ENCODE measurements at regions not wholly inside any gene's neighbourhood (a gene's known extent, or its start where the extent isn't known, plus 50 kb on each side); places are given as distances from the start of the nearest gene placed in this dataset.

DNA sequence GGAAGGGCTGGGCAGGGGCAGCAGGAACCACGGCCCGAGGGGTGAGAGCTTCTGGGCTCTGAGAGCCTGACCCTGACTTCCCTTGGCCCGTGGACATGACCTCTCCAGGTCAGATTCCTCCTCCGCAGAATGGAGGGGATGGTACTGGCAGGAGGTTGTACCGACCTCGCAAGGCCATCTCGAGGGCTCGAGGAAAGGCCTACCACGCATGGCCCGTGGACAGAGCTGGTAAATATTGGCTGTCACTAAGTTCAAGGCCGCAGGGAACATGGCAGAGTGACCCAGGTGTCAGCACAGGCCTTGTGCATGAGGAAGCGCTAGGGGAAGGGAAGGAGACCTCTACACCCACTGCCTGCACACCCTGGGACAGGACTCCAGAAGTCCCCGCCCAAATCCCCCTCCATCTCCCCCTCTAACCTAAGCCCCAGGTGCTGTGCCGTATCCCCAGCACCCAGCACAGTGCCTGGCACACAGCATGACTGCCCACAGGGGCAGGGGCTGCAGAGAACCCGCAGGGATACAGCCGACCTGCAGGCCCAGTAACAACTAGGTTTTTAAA, 54.9 kb upstream of the PPP2R5C start:
- DNase-seq (ENCODE audit: low read depth) = no peak

DNA sequence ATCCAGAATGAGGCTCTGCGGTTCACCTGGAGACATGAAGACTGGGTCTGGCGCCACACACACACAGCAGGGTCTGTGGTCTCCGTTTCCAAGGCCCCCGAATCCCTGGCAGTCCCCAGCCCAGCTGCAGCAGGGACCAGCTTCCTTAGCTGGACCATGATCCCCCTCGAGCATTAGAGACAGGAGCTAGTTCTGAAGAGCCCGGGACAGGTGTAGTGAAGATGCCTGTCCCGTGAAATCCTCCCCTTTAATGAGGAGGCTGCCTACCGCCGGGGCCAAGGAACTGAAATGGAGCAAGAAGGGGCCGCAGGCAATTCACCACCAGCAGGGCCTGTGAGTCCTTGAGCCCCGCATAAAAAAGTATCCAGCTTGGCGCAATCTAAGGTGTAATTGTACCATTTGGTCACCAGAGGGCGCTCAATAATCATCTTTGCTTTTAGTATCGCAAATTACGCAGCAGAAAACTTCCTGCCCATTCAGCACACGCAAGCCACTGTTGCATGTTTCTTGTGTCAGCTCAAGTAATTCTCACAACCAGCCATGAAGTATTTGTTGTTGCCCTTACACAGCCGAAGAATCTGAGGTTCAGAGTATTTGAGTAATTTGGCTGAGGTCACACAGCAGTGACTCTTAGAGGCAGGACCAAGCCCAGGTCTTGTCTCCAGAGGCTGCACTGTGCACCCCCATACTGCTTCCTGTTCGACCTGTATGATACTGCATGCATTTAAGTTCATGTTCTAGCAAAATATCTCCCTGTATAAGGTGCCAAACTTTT, 54.3 kb upstream of the PPP2R5C start:
- DNase-seq (ENCODE audit: low read depth) = peak; percentile 87

DNA sequence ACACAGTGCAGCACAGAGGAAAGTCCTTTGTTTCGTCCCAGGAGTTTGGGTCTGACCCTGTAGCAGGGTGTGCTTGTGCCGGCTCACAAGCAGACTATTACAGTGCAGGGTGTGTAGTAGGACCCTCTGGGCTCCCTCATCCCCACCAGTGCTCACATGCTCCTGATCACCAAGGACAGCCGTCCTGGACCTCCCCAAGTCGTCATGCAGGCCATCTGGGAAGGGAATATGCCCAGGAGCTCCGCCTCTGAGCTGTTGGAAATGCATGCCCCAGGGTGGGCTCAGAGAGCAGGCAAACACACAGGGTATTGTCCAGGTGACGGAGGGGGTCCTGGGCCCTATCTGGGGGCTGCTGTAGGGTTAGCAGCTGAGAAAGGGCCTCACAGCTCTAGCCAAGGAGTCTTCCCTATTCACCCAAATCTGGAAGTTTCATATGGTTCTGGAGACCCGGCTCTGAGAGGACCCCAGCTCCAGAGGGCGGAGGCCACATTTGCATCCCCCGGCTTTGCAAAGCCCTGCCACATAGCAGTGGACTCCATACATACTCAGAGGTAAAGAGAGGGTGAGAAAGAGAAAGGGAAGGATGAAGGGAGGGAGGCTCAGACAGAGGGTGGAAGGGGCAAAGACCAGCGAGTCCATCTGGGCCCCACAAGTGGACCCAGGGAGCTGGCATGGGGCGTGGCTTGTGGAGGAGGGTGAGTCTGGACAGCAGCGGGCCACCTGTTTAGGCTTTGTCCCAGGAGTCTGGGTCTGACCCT, 53.5 kb upstream of the PPP2R5C start:
- DNase-seq (ENCODE audit: low read depth) = peak; percentile 14

DNA sequence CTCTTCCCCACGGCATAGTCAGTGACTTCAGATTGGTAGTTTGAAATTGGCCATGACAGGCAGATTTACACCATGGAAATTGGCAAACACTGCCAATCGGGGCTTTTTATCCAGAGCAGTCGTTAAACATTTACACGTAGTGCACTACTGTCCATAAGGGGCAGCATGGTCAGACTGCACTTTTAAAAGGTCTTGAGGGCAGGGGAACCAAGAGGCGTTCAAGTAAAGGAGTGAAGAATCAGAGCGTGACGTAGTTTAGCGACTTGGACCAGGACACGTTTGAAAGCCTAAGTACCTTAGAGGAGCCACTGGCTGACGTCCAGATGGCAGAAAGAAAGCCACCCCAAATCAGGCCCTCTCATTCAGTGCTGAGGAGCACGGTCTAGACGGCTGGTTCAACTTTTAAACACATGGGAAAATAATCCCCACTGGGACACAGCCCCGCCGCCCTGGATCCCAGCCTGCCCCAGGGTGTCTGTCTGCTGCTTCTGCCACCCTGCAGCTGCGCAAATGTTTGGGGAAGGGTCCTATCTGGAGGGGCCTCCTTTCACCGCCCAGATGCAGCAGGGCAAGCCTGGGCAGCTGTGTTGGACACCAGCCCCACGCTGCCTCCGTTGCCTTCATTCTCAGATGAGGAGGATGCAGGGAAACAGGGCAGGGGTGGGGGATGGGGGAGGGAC, 52.5 kb upstream of the PPP2R5C start:
- no peak for DNase-seq (ENCODE audit: low read depth)

DNA sequence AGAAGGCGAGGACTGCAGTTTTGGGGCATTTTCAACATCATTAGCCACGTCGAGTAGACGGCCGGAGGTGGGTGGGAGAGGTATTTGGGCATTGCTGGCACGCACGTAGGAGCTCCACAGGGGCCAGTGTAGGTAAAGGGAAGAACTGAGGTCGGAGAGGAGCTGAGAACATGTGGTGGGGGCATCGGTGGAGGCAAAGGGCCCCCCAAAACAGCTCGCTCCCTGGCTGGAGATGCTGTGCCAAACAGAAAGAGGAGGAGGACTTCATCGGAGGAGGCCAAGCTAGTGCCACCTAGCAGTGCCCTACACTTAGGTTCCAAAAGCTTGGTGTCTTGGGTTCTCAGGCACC, 52.0 kb upstream of the PPP2R5C start:
- DNase-seq (ENCODE audit: low read depth) = no peak

DNA sequence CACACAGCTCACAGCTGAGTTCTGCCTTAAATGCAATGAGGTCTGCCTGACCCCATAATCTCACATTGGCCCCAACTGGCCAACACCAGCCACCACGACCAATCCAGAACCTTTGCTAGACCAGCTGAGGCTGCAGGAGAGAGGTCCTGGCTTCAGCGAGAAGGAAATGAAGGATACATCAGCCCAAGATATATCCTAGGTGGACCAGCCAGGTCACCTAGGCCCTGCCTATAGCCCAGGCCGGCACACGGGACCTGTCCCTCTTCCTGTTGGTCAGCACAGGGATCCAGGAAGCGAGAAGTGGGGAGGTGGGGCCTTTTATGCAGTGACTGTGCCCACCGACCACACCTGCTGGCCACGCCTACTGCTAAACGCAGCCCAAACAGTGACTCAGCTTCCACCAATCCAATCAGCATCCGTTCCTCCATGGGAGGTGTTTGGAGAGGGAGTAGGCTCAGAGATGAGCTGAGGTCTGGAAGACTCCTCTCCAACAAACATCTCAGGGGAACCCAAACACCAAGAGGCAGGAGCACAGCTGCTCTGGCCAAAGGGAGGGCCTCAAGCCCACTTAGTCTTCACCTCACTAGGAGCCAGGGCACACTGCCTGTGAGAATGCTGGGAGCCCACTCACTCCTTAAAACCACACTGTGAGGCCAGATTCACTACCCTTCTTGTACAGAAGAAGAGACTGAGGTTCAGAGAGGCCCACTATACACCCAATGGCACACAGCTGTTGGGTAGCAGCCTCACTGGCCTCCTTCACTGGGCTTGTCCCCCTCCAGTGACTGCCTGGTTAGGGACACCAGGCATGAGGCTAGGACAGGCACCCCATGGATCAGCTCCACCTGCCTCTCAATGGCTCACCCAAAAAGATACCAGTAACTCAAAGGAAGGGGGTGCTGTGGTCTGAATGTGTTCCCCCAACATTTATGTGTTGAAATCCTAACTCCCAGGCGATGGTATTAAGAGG, 51.3 kb upstream of the PPP2R5C start:
- DNase-seq (ENCODE audit: low read depth) = no peak

DNA sequence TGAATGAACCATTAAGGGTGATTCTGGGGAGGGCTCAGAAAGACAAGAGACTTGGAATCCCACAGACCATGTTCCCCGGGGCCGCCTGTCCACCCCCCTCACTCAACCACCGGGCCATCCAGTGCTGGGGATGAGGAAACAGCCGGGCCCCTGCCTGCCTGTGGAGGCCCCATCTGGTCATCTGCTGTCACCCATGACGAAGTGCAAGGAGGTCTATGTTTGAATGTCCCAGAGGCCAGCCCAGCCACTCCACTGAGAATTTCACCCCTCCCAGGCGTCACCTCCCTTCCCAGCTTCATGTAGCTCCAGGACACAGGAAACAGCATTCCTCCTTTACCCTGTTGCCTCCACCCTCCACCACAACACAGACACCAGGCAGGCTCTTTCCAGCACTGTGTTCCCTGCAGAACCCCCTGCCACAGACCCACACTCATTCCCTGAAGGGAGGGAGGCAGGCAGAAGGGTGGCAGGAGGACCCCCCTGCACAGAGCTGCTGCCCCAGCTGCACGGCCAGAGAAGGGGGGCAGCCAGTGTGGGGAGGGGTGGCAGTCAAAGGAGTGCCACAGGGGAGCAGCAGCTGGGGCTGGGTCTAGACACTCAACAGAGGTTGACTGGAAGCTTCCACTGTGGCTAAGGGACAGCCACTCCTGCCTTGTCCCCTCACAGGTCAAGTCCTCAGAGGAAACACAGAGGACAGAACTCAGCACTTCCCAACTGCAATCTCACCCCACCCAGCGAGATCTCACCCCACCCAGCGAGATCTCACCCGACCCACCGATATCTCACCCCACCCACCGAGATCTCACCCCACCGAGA, 50.3 kb upstream of the PPP2R5C start:
- DNase-seq (ENCODE audit: low read depth) = no peak

Data from myocyte (in vitro differentiated cells).